ENCODE measurements at regions not wholly inside any gene's neighbourhood (a gene's known extent, or its start where the extent isn't known, plus 50 kb on each side); places are given as distances from the start of the nearest gene placed in this dataset.

DNA sequence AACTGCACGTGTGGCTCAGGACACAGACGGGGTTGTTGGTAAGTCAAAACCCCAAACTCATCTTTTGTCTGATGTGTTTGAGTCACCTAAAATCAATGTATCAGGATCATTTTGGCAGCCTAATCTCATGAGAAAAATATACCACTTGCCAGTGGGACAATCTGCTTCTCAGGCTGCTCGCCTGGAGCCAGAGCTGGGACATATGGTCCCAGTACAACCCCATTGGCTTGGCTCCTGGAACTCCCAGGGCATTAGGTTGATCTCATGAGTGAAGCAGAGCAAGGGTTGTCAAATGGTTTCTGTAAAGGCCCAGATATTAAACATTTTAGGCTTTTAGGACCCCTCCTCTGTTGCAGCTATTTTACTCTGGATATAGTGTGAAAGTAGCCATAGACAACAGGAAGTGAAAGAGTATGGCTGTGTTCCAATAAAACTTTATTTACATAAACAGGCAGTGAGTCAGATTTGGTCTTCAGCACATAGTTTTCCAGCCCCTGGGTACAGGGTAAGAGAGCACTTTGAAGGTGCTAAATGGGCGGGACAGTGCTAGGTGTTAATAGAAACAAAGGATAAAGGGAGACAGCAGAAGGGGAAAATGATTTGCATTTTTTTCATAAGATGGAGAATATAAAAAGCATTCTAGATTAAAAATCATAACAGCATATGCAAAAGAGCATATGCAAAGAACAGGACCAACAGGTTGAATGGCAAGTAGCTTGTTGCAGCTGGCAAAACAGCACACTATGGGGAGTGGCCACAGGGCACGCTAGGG lies 290.8 kb downstream of the KCNS3 start:
- intact Hi-C loops (cut with DNase I): no loop called here

GRCh38 chr2:18167871-18168270 lies 289.4 kb downstream of the KCNS3 start:
- H3K4me3 ChIP-seq: no peak overlapping the region
- TF ChIP-seq EP300 (IDR thresholded peaks at IDR 0.05): no peak
- no peak for TF ChIP-seq POLR2A (IDR thresholded peaks at IDR 0.05)
- TF ChIP-seq CTCF (IDR thresholded peaks at IDR 0.05): no peak
- intact Hi-C loops (cut with DNase I): no loop called here
- no peaks in the 10 kb centered on the region for H3K4me1 ChIP-seq (ENCODE audit: insufficient read depth)
- H3K27me3 ChIP-seq: no peaks in the 10 kb centered on the region
- H3K9me3 ChIP-seq: no peaks in the 10 kb centered on the region
- WGBS, 3 donors: 88 to 93% (median 89%) methylated on average over 8 of the region's 8 CpGs
- DNase-seq: no peak
- H3K36me3 ChIP-seq: no peaks in the 10 kb centered on the region
- no peak overlapping the region for H3K27ac ChIP-seq

More for the DNA sequence above, 290.8 kb downstream of the KCNS3 start:
- Histone ChIP-seq H3K9me3 (no peaks in the 10 kb centered on the region), H3K27ac (no peak overlapping the region), H3K36me3 (no peaks in the 10 kb centered on the region), H3K4me3 (no peak overlapping the region), H3K4me1 (ENCODE audit: insufficient read depth) (no peaks in the 10 kb centered on the region), H3K27me3 (no peaks in the 10 kb centered on the region)
- DNase-seq: no peak
- WGBS, 3 donors: 87 to 95% (median 88%) methylated on average over 5 of the region's 5 CpGs
- TF ChIP-seq POLR2A (IDR thresholded peaks at IDR 0.05): no peak
- TF ChIP-seq CTCF (IDR thresholded peaks at IDR 0.05): no peak
- TF ChIP-seq EP300 (IDR thresholded peaks at IDR 0.05): no peak

DNA sequence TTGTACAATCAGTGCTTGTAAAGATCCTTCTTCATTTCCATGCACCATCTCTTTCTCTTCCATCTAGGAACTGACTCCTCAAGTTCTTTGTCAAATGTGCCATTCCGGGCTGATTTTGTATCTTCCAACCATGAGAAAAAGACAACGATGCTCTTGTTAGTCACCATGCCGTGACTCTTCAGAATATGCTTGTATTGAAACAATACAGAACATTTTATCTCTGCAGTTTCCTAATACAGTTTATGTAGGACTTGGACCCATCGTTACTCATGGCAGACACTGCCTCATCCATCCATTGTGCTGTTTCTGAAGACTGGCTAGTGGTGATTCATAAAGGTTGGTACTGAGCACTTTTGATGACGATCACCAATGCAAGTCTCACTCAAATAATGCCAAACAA lies 283.2 kb downstream of the KCNS3 start:
- Histone ChIP-seq H3K4me1 (ENCODE audit: insufficient read depth) (no peaks in the 10 kb centered on the region), H3K27me3 (no peaks in the 10 kb centered on the region), H3K4me3 (no peak overlapping the region), H3K9me3 (no peaks in the 10 kb centered on the region), H3K36me3 (no peaks in the 10 kb centered on the region), H3K27ac (no peak overlapping the region)
- DNase-seq: no peak
- no peak for TF ChIP-seq CTCF (IDR thresholded peaks at IDR 0.05)
- no peak for TF ChIP-seq POLR2A (IDR thresholded peaks at IDR 0.05)
- no peak for TF ChIP-seq EP300 (IDR thresholded peaks at IDR 0.05)
- WGBS, 3 donors: 93 to 97% (median 93%) methylated on average over 5 of the region's 5 CpGs
- intact Hi-C loops (cut with DNase I): no loop called here

- Histone ChIP-seq H3K4me1 (ENCODE audit: insufficient read depth) (no peaks in the 10 kb centered on the region), H3K36me3 (no peaks in the 10 kb centered on the region), H3K27me3 (no peaks in the 10 kb centered on the region), H3K27ac (no peak overlapping the region), H3K4me3 (no peak overlapping the region), H3K9me3 (no peaks in the 10 kb centered on the region)
- TF ChIP-seq EP300 (IDR thresholded peaks at IDR 0.05) (no peak), POLR2A (IDR thresholded peaks at IDR 0.05) (no peak), CTCF (IDR thresholded peaks at IDR 0.05) (no peak)
- 57 to 63% (median 59%) methylated on average over 5 of the region's 5 CpGs for WGBS, 3 donors
- no peak for DNase-seq
- intact Hi-C loops (cut with DNase I): loop anchor here in 1 of 4 donors (10.0 kb wide), 1 partner anchor 305 kb away; no protein-coding TSS in a partner anchor
These were observed 281.4 kb downstream of the KCNS3 start for GRCh38 chr2:18159896-18160295.

Data from ovary (tissue), 7 donors.